HCT116 (cell line): ENCODE measurements at regions not wholly inside any gene's neighbourhood (a gene's known extent, or its start where the extent isn't known, plus 50 kb on each side); places are given as distances from the start of the nearest gene placed in this dataset.

ENCODE experiments used
- ATAC-seq: fragments of 200-7000 bp; cut with Tn5 transposase; 2 replicates; pipeline ENCODE4 v1.9.1; 2020; ENCODE audit warnings: mild to moderate bottlenecking, moderate library complexity
- BruUV-seq: library from RNA; stranded (reverse); fragments of 400-500 nt; replicated peaks from 2 replicates; lab custom pipeline; 2021; lab: Mats Ljungman, UMichigan
- CTCF ChIA-PET: fragments of 300-600 bp; sonication (Branson Sonifier 250); formaldehyde crosslinking; loops from one replicate; lab custom pipeline; 2021; ENCODE audit warnings: antibody characterized with exemption; lab: Charles Lee
- POLR2A ChIA-PET: fragments of 300-600, 350-600 bp; sonication (Branson Sonifier 250); formaldehyde crosslinking; loops from one replicate; lab custom pipeline; 2021; ENCODE audit warnings: antibody characterized with exemption; lab: Charles Lee
- RAD21 ChIA-PET, 2 experiments: fragments of 300-600 bp; sonication (Branson Sonifier 250); formaldehyde crosslinking; loops; one replicate each; lab custom pipeline; 2023; ENCODE audit warnings: low total read pairs in 2 of 2; ENCODE audit not compliant: uncharacterized antibody in 2 of 2, unreplicated experiment in 2 of 2, low non-redundant PET in 1 of 2; lab: Charles Lee
- DNase-seq: peaks from one replicate; pipeline ENCODE4 v3.0.0-alpha.2; 2010; ENCODE audit warnings: low read depth, low spot score
- H2AFZ ChIP-seq: fragments of 200-600 bp; shearing (Covaris generic), sonication (generic); 2 replicates; pipeline ENCODE4 v1.6.1; 2017; ENCODE audit warnings: low read depth, mixed run types, mixed read lengths, antibody characterized with exemption, low read length; ENCODE audit not compliant: poor library complexity, severe bottlenecking
- H3K27ac ChIP-seq: 2 replicates; pipeline ENCODE4 v1.5.1; 2012; ENCODE audit warnings: low read depth, low read length
- H3K27me3 ChIP-seq: fragments of 200-600 bp; sonication (generic); 2 replicates; pipeline ENCODE4 v1.6.1; 2016; ENCODE audit warnings: mixed run types, low read length, mixed read lengths; ENCODE audit not compliant: insufficient read depth
- H3K36me3 ChIP-seq, 2 experiments: fragments of 200-500 bp in 1 of 2; fragments of 200-600 bp in 1 of 2; sonication (Bioruptor generic) in 1 of 2; sonication (generic) in 1 of 2; 2 replicates each; pipeline versions ENCODE4 v1.5.1 to v1.6.1; 2014 to 2016; ENCODE audit warnings: low read length in 2 of 2, inconsistent platforms in 1 of 2, mixed read lengths in 1 of 2, mixed run types in 1 of 2; ENCODE audit not compliant: insufficient read depth in 2 of 2, control insufficient read depth in 1 of 2
- H3K4me1 ChIP-seq, 2 experiments: fragments of 200-600 bp in 1 of 2; sonication (generic) in 1 of 2; 2 replicates each; pipeline versions ENCODE4 v1.5.1 to v1.6.1; 2012 to 2017; ENCODE audit warnings: low read length in 2 of 2, inconsistent platforms in 1 of 2, mild to moderate bottlenecking in 1 of 2, mixed read lengths in 1 of 2, mixed run types in 1 of 2, moderate library complexity in 1 of 2; ENCODE audit not compliant: insufficient read depth in 2 of 2, control insufficient read depth in 1 of 2
- H3K4me2 ChIP-seq: fragments of 200-600 bp; sonication (generic); 2 replicates; pipeline ENCODE4 v1.6.1; 2017; ENCODE audit warnings: mixed run types, low read length, mixed read lengths
- H3K4me3 ChIP-seq, 2 experiments: fragments of 200-600 bp in 1 of 2; sonication (generic) in 1 of 2; replicated peaks in 1 of 2; 2 replicates each; pipeline ENCODE4 v1.5.1; 2011 to 2016; ENCODE audit warnings: low read length in 2 of 2, control low read depth in 1 of 2, low read depth in 1 of 2, mild to moderate bottlenecking in 1 of 2, mixed read lengths in 1 of 2, mixed run types in 1 of 2
- H3K79me2 ChIP-seq: fragments of 200-600 bp; sonication (generic); 2 replicates; pipeline ENCODE4 v1.6.1; 2017; ENCODE audit warnings: mild to moderate bottlenecking, mixed run types, low read length, moderate library complexity, mixed read lengths; ENCODE audit not compliant: insufficient read depth
- H3K9ac ChIP-seq: fragments of 200-600 bp; sonication (generic); 2 replicates; pipeline ENCODE4 v1.6.1; 2016; ENCODE audit warnings: low read length, mixed read lengths
- H3K9me2 ChIP-seq: fragments of 200-600 bp; sonication (generic), shearing (Covaris generic); 2 replicates; pipeline ENCODE4 v1.6.1; 2017; ENCODE audit warnings: mixed run types, mild to moderate bottlenecking, moderate library complexity; ENCODE audit not compliant: insufficient read depth
- H3K9me3 ChIP-seq, 2 experiments: fragments of 200-500 bp in 1 of 2; fragments of 200-600 bp in 1 of 2; sonication (Bioruptor generic) in 1 of 2; sonication (generic) in 1 of 2; 2 replicates each; pipeline ENCODE4 v1.6.1; 2014 to 2017; ENCODE audit warnings: low read length in 2 of 2, mixed read lengths in 2 of 2, inconsistent platforms in 1 of 2, low read depth in 1 of 2, mild to moderate bottlenecking in 1 of 2, mixed run types in 1 of 2, moderate library complexity in 1 of 2; ENCODE audit not compliant: control insufficient read depth in 1 of 2, insufficient read depth in 1 of 2
- H4K20me1 ChIP-seq: fragments of 200-600 bp; sonication (generic), shearing (Covaris generic); 2 replicates; pipeline ENCODE4 v1.6.1; 2017; ENCODE audit warnings: mixed run types, mild to moderate bottlenecking, moderate library complexity; ENCODE audit not compliant: insufficient read depth
- CEBPB ChIP-seq: IDR thresholded peaks from 2 replicates; pipeline ENCODE4 v1.6.1; 2012; ENCODE audit warnings: low read depth
- EGR1 ChIP-seq: IDR thresholded peaks from 2 replicates; pipeline ENCODE4 v1.6.1; 2012; ENCODE audit warnings: low read depth
- ELF1 ChIP-seq: IDR thresholded peaks from 2 replicates; pipeline ENCODE4 v1.6.1; 2012; ENCODE audit warnings: low read depth, borderline replicate concordance
- EZH2 ChIP-seq: fragments of 200-600 bp; sonication (generic); IDR thresholded peaks from 2 replicates; pipeline ENCODE4 v1.6.1; 2017; ENCODE audit warnings: antibody characterized with exemption, mixed run types
- FOSL1 ChIP-seq: IDR thresholded peaks from 2 replicates; pipeline ENCODE4 v1.6.1; 2012; ENCODE audit warnings: low read depth
- JUND ChIP-seq: IDR thresholded peaks from 2 replicates; pipeline ENCODE4 v1.6.1; 2012
- POLR2A ChIP-seq: IDR thresholded peaks from 2 replicates; pipeline ENCODE4 v1.7.0; 2011; ENCODE audit warnings: borderline replicate concordance; ENCODE audit not compliant: insufficient read depth, insufficient read length; ENCODE audit errors: extremely low read depth
- RAD21 ChIP-seq: IDR thresholded peaks from 2 replicates; pipeline ENCODE4 v1.6.1; 2012; ENCODE audit warnings: low read depth, mild to moderate bottlenecking
- SP1 ChIP-seq: IDR thresholded peaks from 2 replicates; pipeline ENCODE4 v1.6.1; 2012; ENCODE audit warnings: low read depth
- YY1 ChIP-seq: IDR thresholded peaks from 2 replicates; pipeline ENCODE4 v1.6.1; 2011; ENCODE audit warnings: low read length, low read depth, moderate library complexity, mild to moderate bottlenecking; ENCODE audit not compliant: insufficient replicate concordance; ENCODE audit errors: extremely low read depth
- ZFX ChIP-seq: fragments of 450-650 bp; IDR thresholded peaks from 2 replicates; pipeline ENCODE4 v1.6.1; 2017
- intact Hi-C: fragments of 100-400 bp; cut with micrococcal nuclease; formaldehyde crosslinking; loops from 2 replicates; pipeline ENCODE4 v1.10.0; 2022
- TF ChIP-seq, protein P1 (sequence below): IDR thresholded peaks from 2 replicates; pipeline ENCODE4 v1.6.1; 2011; ENCODE audit warnings: mild to moderate bottlenecking, low read length, moderate library complexity; ENCODE audit not compliant: insufficient replicate concordance; ENCODE audit errors: extremely low read depth
- TF ChIP-seq, protein P2 (sequence below): IDR thresholded peaks from 2 replicates; pipeline ENCODE4 v1.6.1; 2012
- TF ChIP-seq, protein P3 (sequence below): IDR thresholded peaks from 2 replicates; pipeline ENCODE4 v1.6.1; 2012; ENCODE audit warnings: low read depth

DNA sequence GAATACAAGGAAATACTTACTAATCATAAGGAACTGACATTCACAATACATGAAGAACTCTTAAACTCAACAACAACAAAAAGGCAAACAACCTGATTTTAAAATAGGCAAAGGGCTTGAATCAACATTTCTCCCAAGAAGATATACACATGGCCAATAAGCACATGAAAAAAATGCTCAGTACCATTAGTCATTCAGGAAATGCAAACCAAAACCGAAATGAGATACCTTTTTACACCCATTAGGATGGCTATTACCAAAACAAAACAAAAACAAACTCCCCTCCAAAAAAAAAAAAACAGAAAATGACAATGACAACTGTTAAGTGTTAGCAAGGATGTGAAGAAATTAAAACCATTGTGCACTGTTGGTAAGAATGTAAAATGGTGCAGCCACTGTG lies 104.1 kb upstream of the ZNF462 start:
- no peak for DNase-seq

DNA sequence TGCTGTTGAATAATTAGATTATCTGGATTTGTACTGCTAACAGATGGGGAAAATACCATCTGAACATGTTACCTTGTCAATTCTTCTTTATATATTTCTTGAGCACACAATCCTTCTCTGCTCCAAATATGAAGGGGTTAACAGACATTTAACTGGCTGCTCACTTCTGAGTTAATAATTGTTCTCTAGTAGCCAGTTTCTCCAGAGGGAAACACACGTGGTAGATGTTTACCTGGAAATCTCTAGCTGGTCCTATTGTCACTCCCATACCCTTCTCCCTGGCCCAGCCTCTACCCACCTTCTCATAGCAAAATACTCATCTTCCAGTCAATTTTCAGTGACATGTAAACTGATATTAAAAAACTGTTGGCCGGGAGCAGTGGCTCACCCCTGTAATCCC lies 101.5 kb upstream of the ZNF462 start:
- ChIA-PET CTCF (no interaction called here), POLR2A (no interaction called here), RAD21 (no interaction called here)
- Histone ChIP-seq H4K20me1 (no peaks in the 10 kb centered on the region), H3K4me1 (no peaks in the 10 kb centered on the region), H3K27ac (no peak overlapping the region), H3K36me3 (no peaks in the 10 kb centered on the region), H3K4me3 (no peak overlapping the region), H3K79me2 (no peaks in the 10 kb centered on the region), H3K27me3 (no peaks in the 10 kb centered on the region), H3K9me3 (no peaks in the 10 kb centered on the region), H3K9me2 (no peaks in the 10 kb centered on the region), H3K9ac (no peak overlapping the region), H2AFZ (no peak overlapping the region), H3K4me2 (no peak overlapping the region)
- ATAC-seq = no peak
- intact Hi-C loops = no loop called here
- BruUV-seq = no TSS peak
- DNase-seq = no peak
- TF ChIP-seq POLR2A (no peak), EZH2 (no peak), FOSL1 (no peak), YY1 (no peak), ELF1 (no peak), JUND (no peak)
- TF ChIP-seq, protein P1, sequence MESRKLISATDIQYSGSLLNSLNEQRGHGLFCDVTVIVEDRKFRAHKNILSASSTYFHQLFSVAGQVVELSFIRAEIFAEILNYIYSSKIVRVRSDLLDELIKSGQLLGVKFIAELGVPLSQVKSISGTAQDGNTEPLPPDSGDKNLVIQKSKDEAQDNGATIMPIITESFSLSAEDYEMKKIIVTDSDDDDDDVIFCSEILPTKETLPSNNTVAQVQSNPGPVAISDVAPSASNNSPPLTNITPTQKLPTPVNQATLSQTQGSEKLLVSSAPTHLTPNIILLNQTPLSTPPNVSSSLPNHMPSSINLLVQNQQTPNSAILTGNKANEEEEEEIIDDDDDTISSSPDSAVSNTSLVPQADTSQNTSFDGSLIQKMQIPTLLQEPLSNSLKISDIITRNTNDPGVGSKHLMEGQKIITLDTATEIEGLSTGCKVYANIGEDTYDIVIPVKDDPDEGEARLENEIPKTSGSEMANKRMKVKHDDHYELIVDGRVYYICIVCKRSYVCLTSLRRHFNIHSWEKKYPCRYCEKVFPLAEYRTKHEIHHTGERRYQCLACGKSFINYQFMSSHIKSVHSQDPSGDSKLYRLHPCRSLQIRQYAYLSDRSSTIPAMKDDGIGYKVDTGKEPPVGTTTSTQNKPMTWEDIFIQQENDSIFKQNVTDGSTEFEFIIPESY = no peak
- TF ChIP-seq, protein P2, sequence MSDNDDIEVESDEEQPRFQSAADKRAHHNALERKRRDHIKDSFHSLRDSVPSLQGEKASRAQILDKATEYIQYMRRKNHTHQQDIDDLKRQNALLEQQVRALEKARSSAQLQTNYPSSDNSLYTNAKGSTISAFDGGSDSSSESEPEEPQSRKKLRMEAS = no peak
- TF ChIP-seq, protein P3, sequence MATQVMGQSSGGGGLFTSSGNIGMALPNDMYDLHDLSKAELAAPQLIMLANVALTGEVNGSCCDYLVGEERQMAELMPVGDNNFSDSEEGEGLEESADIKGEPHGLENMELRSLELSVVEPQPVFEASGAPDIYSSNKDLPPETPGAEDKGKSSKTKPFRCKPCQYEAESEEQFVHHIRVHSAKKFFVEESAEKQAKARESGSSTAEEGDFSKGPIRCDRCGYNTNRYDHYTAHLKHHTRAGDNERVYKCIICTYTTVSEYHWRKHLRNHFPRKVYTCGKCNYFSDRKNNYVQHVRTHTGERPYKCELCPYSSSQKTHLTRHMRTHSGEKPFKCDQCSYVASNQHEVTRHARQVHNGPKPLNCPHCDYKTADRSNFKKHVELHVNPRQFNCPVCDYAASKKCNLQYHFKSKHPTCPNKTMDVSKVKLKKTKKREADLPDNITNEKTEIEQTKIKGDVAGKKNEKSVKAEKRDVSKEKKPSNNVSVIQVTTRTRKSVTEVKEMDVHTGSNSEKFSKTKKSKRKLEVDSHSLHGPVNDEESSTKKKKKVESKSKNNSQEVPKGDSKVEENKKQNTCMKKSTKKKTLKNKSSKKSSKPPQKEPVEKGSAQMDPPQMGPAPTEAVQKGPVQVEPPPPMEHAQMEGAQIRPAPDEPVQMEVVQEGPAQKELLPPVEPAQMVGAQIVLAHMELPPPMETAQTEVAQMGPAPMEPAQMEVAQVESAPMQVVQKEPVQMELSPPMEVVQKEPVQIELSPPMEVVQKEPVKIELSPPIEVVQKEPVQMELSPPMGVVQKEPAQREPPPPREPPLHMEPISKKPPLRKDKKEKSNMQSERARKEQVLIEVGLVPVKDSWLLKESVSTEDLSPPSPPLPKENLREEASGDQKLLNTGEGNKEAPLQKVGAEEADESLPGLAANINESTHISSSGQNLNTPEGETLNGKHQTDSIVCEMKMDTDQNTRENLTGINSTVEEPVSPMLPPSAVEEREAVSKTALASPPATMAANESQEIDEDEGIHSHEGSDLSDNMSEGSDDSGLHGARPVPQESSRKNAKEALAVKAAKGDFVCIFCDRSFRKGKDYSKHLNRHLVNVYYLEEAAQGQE = no peak

More for the DNA sequence above, 104.1 kb upstream of the ZNF462 start:
- Histone ChIP-seq H3K27ac (no peak overlapping the region), H4K20me1 (no peaks in the 10 kb centered on the region), H3K36me3 (no peaks in the 10 kb centered on the region), H3K4me3 (no peak overlapping the region), H3K9ac (no peak overlapping the region), H3K4me1 (no peaks in the 10 kb centered on the region), H3K9me3 (no peaks in the 10 kb centered on the region), H3K27me3 (no peaks in the 10 kb centered on the region), H3K79me2 (no peaks in the 10 kb centered on the region), H3K4me2 (no peak overlapping the region), H2AFZ (no peak overlapping the region), H3K9me2 (no peaks in the 10 kb centered on the region)
- TF ChIP-seq EZH2 = no peak
- TF ChIP-seq ZFX = no peak
- no peak for TF ChIP-seq SP1
- no peak for TF ChIP-seq EGR1
- TF ChIP-seq, protein P1 = no peak
- TF ChIP-seq RAD21 = no peak
- no peak for TF ChIP-seq YY1
- no peak for TF ChIP-seq CEBPB
- BruUV-seq = no TSS peak
- intact Hi-C loops = no loop called here
- ChIA-PET RAD21 (no interaction called here), CTCF (no interaction called here), POLR2A (no interaction called here)
- no peak for ATAC-seq
